H1 (cell line): ENCODE measurements at regions not wholly inside any gene's neighbourhood (a gene's known extent, or its start where the extent isn't known, plus 50 kb on each side); places are given as distances from the start of the nearest gene placed in this dataset.

Experiments used
- EGR1 ChIP-seq: IDR thresholded peaks from 2 replicates; pipeline ENCODE4 v1.6.1; 2011; ENCODE audit warnings: low read depth, low read length, borderline replicate concordance
- KDM1A ChIP-seq: fragments of 200-600, 300-600 bp; sonication (generic); IDR thresholded peaks from 2 replicates; pipeline ENCODE4 v1.7.1; 2016; ENCODE audit warnings: mild to moderate bottlenecking, low read length, borderline replicate concordance
- SP4 ChIP-seq: IDR thresholded peaks from 2 replicates; pipeline ENCODE4 v1.6.1; 2012; ENCODE audit warnings: low read length, inconsistent platforms
- SUZ12 ChIP-seq: fragments of 200-600 bp; sonication (generic); IDR thresholded peaks from 2 replicates; pipeline ENCODE4 v1.6.1; 2012; ENCODE audit warnings: mild to moderate bottlenecking, inconsistent platforms, low read length, moderate library complexity, mixed read lengths

GRCh38 chr14:25122211-25122610 is 72.3 kb upstream of the STXBP6 start (continued):
- TF ChIP-seq KDM1A: no peak
- TF ChIP-seq SP4: no peak
- no peak for TF ChIP-seq SUZ12
- no peak for TF ChIP-seq EGR1
- TF ChIP-seq, all 59 proteins: peak for 0
